ENCODE measurements at regions not wholly inside any gene's neighbourhood (a gene's known extent, or its start where the extent isn't known, plus 50 kb on each side); places are given as distances from the start of the nearest gene placed in this dataset.

DNA sequence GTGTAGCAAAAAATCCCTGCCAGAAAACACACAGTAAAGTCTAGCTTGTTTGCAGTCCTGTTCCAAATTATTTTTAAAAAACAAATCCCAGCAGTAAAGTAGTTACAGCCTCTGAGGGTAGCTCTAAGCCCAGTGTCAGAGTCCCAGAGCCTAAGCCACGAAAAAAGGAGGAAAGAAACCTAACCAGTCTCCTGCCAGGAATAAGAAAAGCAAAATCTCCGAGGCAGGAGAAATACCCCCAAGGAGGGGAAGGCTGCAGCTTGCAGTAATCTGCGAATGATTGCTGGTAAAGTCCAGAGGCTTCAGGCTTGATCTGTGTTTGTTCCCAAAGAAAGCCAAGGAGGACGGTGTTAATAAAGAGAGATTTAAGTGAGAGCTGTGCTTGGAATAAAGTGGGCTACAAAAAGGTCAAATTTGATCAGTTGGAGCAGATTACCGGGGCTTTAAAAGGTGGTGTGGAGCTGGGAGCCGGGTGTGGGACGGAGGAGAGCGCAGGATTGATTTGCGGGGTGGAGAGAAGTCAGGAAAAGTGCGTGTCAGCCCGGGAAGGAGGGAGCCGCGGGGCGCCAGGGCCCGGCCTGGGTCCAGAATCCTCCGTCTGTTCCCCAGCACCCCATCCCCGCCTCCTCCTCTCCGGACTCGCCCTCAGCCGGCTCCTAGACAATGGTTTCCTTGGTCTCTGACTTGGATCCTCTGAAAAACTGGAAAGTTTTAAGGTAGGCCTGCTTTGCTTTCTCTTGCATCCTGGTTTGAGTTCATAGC, 219.4 kb upstream of the CELF2 start:
- DNase-seq (ENCODE audit: low read depth): no peak

DNA sequence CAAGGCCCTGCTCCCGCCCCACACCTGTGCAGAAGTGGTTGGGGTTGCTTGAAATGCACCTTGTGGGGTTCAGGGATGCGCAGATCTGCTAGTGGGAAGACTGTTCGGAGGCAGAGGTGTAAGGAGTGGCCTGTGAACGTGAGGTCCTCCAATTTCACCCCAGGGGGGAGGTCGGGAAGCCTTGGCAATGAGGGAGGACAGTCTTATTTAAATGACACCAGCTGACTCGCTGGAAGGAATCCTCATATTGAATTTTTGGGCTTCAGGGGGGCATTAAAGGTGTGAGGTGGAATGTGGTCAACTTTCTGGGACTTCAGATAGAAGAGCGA, 218.8 kb upstream of the CELF2 start:
- DNase-seq (ENCODE audit: low read depth): no peak

DNA sequence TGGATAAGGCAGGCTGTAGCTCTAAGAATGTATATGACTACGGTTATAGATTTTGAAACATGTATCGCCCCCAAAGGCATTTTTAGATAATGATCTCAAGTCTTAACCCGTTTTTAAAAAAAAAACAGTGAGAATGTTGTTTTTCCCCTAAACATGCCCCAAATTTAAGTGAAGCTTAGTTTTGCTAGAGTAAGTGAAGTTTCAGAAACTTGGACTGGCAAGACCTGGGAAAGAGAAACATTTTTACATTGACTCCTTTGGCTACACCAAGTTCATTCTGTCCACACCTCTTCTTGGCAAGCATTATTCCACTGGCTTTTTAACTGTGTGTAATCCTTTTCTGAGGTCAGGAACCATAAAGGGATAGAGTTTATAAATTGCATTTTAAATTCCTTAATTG, 216.7 kb upstream of the CELF2 start:
- DNase-seq (ENCODE audit: low read depth): no peak

DNA sequence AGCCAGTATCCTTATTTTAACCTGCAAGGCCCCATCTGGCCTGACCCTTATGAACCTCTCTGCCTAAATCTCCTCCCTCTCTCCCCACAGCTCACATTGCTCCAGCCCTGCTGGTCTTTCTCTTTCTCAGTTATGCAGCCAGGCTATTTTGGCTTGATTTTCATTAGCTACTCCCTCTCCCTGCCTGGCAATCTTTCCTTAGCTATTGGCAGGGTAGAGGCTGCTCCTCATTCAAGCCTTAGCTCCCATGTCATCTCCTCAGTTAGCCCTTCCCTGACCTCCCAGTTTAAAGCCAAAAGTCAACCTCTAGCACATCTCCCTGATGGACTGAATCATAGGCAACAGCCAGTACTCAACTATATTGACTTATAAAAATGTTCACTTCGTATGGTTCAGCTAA, 214.4 kb upstream of the CELF2 start:
- DNase-seq (ENCODE audit: low read depth): peak; percentile 74

DNA sequence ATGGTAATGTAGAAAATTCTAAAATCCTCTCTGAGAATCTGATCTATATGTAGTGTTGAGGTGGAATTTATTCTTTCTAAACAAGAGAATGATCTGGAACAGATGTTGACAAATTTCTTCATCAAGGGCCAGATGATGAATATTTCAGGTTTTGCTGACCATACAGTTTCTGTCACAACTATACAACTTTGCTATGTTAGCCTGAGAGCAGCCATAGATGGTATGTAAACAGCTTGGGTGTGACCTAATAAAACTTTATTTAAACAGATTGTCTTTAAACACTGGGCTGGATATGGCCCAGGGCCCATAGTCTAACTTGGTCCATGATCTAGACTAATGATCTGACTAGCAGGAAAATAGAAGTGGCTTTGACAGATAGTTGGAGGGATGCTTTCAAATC, 213.6 kb upstream of the CELF2 start:
- DNase-seq (ENCODE audit: low read depth): no peak

DNA sequence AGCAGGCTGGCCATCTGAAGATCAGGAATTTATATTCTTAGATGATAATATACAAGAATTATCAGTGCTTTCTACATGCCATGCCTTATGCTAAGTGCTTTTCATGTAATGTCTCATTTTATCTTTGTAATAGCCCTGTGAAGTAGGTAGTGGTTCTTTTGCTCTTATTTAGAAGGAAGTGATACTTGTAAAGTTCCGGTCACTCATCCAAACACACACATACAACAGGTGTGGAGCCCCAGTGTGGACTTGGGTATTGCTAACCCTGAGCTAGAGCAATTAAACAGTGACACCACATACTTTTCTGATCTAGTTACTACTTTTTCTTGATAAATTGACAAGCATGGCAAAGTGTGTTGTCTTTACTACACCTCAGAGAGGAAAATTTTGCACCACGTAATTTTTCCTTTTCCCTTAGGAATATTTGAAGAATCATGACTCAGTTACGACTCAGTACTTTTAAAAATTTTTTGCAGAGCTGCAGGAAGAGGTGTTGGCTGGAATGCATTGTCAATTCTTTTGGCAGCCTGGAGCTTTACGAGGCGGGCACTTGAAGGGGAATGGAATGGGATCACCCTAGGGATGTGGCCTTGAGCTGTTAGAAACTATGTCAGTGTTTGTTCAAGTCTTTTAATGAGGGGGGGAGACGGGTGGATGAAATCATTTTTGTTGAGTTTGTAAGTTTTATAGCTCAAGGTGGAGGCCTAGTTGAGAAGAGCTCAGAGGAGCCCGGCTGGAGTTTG, 212.5 kb upstream of the CELF2 start:
- no peak for DNase-seq (ENCODE audit: low read depth)

DNA sequence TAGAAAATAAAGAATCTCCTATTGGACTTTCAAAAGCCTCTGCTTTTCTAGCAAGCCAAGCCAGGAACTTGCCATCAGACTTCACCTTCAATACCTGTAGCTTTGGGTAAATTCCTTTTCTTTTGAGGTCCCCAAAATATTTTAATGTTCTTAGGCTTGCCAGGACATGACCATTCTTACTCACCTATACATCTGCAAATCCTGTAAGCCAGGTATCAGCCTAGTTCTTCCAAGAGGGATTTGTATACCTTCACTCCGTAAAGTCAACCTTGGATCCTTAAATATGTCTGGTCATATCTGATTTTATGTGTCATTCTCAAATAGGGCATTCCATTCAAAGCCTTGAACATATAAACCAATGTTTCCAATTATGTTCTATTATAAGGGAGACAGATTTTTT, 210.6 kb upstream of the CELF2 start:
- DNase-seq (ENCODE audit: low read depth): no peak

DNA sequence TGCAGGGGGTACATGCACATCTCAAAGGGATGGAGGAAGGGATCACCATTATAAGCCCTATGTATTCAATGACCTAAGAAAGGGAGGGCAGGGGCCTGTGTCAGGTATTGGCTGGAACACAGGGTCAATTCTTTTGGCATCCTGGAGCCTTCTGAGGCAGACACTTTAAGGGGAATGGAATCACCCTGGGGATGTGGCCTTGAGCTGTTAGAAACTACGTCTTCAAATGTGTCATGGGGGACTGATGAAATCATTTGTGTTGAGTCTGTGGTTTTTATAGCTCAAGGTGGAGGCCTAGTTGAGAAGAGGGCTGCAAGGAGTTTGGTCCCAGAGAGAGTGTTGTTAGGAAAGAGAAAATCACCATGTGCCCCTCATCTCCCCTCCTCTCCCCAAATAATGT, 206.1 kb upstream of the CELF2 start:
- no peak for DNase-seq (ENCODE audit: low read depth)

DNA sequence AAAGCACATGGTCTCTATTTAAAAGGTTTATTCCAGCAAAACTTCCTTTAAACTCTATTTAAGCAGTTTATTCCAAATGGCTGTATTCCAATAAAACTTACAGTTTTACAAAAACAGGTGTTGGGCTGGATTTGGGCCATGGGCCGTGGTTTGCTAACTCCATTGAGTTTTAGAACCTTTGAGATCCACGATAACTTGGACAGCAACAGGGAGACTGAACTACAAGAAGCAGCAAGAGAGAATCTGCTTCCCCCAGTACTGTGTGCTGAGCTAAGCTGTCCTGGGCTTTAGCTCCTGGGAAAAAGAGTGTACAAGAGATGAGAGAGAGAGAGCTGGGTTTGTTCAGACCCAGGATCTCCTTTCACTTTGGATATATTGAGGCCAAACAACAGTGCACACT, 204.0 kb upstream of the CELF2 start:
- DNase-seq (ENCODE audit: low read depth): peak; percentile 72

DNA sequence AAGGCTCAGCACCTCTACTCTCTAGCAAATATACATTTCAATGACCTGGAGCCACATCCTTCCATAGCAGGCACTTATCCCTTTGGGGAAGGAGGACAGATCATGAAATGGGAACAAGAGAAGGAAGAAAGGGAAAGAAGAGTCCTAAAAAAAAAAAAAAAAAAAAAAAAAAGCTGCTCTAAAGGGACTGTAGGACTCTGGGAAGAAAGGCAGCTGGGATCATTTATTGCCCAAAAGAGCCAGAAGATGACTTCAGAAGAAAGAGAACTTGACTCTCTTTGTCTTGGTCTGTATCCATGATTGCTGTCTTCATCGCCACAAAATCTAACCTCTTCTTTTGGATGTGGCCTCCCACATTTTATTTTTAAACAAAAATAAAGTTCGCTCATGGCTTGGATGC, 203.6 kb upstream of the CELF2 start:
- peak; percentile 46 for DNase-seq (ENCODE audit: low read depth)

DNA sequence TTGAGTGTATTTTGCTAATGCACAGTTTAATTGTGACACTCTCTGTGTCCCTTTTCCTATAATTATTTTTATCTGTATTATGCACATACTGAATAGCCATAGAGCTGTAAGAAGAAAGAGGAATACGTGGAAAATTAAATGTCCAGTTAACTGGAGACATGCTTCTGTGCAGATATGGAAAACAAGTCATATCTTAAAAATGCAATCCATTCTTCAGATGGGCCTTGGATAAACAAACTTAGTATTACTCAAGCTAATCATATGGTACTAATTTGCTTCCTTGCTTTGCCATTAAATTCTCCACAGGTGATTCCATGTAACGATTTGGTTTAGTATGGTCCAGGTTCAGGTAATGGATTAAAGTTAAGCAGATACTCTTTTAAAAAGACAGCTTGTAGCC, 201.2 kb upstream of the CELF2 start:
- DNase-seq (ENCODE audit: low read depth): no peak

DNA sequence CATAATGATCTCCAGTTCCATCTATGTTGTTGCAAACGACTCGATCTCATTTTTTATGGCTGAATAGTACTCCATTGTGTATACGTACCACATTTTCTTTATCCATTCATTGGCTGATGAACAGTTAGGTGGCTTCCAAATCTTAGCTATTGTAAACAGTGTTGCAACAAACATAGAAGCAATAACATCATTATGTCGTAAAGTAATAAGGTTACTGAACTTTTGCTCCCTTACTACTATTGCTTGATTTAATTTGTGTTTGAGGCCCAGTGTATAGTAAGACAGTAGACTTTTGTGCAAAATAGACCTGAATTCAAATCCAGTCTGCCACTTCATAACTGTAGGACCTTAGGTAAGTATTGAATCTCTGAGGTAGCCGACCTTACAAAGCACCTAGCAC, 200.1 kb upstream of the CELF2 start:
- DNase-seq (ENCODE audit: low read depth): no peak

DNA sequence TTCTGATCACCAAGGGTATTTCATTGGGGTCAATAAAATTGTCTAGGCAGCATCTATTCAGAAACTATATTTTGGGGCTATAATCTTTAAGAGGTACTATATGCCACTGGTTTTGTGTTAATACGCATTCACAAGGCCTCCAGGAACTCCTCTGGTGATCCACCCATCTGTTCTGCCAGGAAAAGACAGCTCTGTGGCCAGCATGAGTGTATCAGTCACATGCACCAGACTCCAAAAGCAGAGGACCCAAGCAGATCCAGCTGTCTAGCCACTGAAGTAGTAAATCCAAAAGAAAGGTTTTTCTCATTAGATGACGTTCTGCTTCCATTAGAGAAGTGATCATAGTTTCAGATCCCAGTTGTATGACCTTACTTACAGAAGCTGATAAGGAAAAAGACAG, 199.6 kb upstream of the CELF2 start:
- no peak for DNase-seq (ENCODE audit: low read depth)

DNA sequence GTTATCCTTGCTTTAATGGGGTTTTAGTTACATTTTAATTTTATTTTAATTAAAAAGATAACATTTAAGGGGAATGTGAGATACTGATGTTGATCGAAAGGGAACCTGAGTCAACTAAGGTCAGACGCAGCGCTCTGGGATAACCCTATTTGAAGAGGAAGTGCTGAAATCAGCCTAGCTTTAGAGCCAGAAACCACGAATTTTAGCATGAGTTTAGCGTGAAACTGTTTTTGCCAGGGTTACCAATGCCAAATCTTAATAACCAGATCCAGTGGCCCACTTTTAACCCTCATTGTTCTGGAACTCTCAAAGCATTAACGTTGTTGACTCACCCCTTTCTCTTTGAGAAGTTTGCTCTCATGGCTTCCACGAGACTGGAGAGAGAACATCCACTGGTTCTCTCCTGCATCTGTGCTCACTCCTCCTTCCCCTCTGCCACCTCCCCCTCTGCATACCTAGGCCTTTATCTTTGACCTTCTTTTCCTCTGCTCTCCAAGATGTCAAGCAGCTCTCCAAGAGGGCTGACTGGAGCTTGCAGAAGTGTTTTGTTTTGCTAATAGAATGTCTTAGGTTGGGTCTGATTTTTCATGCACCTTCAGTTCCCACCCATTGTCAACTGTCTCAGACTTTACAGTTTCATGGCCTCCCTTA, 198.3 kb upstream of the CELF2 start:
- no peak for DNase-seq (ENCODE audit: low read depth)

DNA sequence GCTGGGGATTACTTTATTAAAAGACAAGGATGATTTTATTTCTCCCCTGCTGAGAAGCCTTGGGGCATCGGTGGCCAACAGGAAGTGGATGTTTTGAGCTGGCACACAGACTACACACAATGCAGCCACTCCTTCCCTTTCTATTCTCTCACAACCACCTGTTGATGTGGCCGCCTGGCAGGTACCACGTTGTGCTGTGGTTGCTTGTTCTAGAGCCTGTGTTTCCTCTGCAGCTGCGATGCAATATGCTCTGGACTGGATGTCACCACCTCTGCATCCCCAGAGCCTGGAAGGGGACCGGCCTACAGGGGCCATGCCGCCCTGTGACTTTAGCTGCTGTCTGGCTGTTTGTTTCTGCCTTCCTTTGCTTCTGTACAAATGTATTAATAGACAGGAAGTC, 195.7 kb upstream of the CELF2 start:
- DNase-seq (ENCODE audit: low read depth): no peak

DNA sequence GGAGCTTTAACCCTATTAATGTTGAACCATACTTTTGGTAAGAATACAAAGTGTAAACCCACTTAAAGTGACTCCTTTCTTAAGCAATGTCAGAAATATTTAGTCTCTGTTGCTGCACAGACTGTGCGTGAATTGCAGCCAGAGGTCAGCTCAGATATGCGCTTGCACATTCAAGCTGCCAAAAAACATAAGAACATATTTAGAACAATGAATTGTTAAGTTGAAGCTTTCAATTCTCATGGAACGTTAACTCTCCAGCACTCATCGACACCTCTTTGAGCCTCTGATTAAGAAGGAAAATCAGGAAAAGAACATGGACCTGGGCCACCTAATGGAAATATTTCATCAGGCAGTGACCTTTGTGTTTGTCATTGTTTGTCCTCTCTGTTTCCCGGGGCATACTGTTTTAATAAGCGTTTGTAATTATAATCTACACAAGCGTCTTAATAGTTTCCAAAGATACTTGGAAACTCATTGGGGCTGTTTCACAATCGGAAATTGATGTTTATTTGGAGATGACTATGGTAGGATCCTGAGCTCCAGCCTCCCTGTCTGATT, 193.0 kb upstream of the CELF2 start:
- DNase-seq (ENCODE audit: low read depth): no peak

DNA sequence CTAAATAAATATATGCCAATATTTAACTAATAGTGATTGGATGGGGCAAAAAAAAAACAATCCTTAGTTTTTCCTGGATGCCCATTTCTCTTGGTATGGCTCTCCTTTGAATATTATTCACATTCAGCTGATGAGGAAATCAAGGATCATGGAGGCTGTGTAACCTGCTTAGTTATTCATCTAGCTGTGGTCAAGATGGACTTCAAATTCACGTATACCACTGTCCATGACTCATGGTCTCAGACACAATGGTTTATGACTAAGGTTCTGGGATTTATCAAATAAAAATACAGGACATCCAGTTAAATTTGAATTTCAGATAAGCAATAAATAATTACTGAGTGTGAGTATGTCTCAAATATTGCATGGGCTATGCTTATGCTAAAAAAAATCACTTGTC, 191.5 kb upstream of the CELF2 start:
- DNase-seq (ENCODE audit: low read depth): no peak

DNA sequence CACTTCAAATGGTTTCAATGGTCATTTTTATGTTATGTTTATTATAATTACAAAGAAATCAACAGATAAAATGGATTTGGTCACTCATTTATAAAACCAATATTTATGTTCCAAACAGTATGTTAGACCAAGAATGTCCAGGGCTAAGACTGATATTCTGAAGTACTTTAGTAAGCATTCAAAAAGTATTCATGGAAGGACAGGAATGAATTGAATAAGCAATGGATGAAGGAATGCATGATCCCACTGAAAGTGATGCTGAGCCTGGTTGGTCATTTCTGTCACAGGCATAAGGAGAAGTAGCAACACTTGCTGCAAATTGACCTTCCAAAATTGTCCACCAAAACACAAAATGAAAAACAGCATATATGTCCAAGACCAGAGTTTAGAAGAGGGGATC, 189.0 kb upstream of the CELF2 start:
- DNase-seq (ENCODE audit: low read depth): no peak

DNA sequence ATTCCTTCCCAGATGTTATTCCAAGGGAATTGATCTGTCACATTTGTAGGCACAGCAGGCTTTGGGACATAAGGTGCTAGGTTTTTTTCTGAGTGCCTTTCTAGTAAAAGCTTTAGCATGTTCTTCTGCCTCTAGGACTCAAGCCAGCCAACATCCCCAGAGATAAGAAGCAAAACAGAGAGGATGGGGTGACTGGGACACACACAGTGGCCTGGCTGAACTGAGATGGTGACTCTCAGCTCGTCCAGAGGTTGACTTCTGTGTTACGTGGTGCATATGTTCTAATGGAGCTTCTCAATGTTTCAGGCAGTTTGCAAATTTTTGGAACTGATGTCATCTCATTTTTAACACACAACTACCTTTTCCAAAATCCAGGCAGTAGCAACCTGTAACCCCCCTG, 188.1 kb upstream of the CELF2 start:
- DNase-seq (ENCODE audit: low read depth): no peak

DNA sequence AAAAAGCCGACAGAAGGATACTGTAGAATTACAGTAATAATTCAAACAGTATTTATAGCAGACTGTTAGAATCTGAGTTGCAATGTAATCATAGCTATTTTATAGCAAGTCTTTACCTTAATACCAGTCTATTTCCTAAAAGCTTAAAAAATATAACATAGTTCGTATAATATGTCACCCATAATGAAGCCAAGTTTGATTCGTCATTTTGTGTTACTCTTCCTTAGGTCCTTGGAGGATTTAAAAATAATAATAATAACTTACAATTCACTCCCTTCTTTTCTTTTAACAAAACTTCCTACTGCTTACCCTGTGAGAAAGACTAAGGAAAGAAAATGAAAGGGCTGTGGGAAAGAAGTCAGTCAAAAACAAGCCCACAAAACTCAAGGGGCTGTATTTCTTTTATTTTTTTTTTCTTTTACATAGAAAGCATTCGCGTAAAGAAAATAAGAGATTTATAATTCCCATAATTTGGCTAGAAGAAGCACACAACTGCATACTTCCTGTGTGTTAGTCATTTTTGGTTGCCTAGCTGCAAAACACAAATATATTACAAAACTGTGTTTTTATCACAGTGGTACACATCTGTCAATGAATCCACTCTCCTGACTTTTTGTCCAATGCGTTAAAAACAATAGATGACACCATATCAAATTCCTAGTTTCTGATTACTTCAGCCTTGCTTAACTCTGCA, 187.2 kb upstream of the CELF2 start:
- peak; percentile 78 for DNase-seq (ENCODE audit: low read depth)

DNA sequence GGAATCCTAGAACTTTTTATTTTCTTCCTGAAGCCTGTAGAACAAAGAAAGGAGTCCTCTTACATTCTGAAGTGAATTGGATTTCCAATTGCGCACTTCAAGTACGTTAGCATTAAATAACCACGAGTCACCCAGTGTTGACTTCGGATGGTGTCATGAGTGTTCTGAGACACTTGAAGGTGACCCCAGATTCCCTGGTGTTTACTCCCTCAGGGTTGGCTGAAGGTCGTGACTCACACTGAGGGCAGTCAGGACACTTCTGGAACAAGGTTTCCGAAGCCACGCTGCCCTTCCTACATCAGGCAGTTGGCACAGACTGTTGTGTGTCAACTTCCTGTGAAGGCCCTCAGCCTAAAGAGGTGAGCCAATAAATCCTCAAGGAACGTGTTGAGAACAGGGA, 186.6 kb upstream of the CELF2 start:
- no peak for DNase-seq (ENCODE audit: low read depth)

DNA sequence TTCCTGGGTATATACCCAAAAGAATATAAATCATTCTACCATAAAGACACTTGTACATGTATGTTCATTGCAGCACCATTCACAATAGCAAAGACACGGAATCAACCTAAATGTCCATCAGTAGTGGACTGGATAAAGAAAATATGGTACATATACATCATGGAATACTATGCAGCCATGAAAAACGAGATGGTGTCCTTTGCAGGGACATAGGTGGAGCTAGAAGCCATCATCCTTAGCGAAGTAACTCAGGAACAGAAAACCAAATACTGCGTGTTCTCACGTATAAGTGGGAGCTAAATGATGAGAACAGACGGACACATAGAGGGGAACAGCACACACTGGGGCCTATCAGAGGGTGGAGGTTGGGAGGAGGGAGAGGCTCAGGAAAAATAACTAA, 183.7 kb upstream of the CELF2 start:
- DNase-seq (ENCODE audit: low read depth): no peak
